ENCODE measurements at regions not wholly inside any gene's neighbourhood (a gene's known extent, or its start where the extent isn't known, plus 50 kb on each side); places are given as distances from the start of the nearest gene placed in this dataset.

GRCh38 chr16:16928532-16929109, 542.1 kb downstream of the XYLT1 start:
- TF ChIP-seq CTCF (IDR thresholded peaks at IDR 0.05) (no peak), EP300 (IDR thresholded peaks at IDR 0.05) (no peak)
